ENCODE measurements at regions not wholly inside any gene's neighbourhood (a gene's known extent, or its start where the extent isn't known, plus 50 kb on each side); places are given as distances from the start of the nearest gene placed in this dataset.
"Not testable (repeated sequence)": the region's sequence is repeated elsewhere in the genome, so short reads cannot be mapped to it uniquely, and the experiment has no call there.

DNA sequence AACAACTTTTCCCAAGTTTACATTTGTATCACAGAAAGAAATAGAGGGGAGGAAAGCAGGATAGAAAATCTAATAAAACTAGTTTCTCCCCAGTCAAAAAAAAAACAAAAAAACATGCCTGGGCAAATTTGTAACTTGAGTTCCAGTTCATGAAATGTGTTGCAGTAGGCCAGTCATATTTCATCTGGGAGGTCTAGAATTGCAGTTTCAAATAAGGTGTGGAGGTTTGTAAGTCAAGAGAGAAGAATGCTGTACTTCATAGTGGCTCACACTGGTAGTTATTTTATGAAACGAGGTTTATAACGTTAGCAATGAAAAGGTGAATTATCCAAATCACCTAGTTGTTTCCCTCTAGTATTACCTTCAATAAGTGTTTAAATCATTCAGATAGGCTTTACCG, 1313.9 kb upstream of the SLC39A10 start:
- DNase-seq (ENCODE audit: low read depth in 3 of 3, low spot score in 2 of 3), result no peak

DNA sequence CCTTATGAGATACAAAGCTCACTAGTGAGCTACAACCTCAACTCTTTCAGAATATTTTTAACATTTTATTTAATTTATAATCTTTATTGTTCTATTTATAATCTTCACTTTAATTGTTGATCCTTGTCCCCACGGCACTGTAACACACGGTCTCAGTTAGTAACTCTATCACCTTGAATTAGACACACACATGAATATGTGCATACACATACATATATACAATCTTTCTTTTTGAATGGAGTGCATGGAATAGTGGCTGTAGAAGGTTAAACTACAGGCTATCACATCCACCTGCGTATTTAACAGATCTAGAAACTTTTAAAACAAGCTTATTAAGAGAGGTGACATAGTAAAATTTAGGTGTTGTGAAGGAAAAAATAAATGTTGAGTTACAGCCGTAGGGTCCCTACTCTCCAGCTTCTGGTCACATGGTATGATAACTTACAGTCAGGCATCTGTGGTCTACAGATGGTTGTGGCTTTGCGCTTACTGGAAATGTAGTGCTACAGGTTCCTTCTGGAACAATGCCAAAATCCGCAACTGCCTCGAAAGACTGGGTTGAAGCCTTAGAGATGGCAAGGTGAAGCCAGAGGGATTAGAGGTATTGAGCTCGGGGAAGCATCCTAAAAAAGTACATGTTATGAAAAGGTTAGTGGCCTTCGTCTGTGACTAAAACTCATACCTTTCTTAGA, 1324.1 kb upstream of the SLC39A10 start:
- no peak for DNase-seq (ENCODE audit: low read depth in 3 of 3, low spot score in 2 of 3)

DNA sequence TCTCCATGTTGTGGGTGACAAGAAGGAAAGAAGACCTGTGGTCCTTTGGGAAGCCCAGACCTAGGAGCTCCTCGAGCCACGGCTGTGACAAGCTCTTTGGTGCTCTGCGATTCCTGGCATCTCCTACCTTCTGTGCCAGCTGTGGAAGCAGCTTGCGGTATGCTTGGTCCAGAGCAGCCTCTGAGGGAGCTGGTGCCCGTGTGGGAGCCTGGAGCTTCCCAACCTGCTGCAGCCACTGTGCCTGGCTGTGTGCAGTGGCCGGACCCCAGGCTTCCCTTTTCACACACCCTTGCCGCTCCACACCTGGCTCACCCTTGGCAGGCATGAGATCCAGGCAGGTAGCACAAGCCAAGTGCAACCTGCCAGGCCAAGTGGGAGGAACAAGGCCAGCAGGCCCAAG, 1328.6 kb upstream of the SLC39A10 start:
- DNase-seq (ENCODE audit: low read depth in 3 of 3, low spot score in 2 of 3), result no peak

DNA sequence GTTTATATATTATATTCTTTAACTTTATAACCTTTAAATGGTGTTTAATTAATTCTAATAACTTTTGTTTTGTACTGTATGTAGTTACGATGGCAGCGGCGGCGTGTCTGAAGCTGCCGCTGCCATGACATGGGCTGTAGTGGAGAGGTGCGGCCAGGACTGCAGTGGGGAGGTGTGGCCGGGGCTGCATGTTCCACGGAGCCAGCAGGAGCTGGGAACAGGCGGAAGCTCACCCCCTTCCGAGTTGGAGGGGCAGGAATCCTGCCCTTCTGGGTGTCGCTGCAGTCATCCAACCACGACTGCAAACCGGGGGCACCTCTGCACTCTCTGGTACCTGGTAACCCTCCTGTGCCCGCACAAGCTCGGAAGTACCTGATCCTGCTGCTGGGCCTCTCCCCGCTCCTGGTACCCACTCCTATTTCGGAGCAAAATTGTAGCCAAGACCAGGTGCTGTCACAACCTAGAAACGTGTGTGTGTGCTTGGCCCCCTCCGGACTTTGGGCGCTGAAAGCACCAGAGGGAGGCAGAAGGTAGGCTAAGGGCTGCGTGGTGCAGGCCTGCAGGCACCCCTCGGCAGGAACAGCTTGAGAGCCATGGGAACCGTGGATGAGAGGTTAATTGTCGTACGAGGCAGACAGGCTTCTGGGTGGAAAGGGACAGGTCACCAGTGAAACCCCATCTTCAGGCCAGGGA, 1329.7 kb upstream of the SLC39A10 start:
- no peak for DNase-seq (ENCODE audit: low read depth in 3 of 3, low spot score in 2 of 3)

DNA sequence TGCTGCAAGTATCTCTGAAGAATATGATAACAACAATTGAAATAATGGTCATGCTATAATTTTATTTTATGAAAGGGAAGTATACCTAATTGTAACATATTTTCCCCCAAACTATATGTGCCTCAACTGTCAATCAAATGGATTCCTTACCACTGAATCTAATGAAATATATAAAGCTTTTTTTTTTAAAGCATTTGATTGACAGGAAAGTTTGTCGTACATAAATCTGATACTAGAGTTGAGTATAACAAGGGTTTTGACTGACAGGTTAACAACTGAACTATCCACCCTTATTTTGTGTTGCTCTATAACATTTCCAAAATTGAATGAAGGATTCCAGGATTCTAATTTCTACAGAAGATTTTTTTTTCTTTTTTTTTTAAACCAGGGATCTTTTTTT, 1333.3 kb upstream of the SLC39A10 start:
- DNase-seq (ENCODE audit: low read depth in 3 of 3, low spot score in 2 of 3), result no peak

DNA sequence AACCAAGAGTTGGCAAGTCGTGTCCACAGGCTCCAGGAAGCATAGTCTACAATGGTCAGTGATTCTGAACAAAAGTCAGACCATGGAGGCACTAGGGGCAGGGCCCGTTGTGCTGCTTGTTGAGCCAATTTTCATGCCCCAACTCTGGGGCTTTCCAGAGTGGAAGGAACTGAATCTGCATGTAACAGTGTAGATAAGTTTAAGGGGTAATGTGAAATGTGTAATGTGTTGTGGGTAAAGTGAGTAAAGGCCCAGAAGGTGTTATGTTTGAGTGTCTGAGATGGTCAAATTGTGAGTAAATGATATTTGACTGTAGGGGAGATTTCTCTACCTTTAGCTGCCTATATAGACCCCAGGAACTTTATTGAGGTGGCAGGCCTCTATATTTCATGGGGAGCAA, 1336.5 kb upstream of the SLC39A10 start:
- no peak for DNase-seq (ENCODE audit: low read depth in 3 of 3, low spot score in 2 of 3)

DNA sequence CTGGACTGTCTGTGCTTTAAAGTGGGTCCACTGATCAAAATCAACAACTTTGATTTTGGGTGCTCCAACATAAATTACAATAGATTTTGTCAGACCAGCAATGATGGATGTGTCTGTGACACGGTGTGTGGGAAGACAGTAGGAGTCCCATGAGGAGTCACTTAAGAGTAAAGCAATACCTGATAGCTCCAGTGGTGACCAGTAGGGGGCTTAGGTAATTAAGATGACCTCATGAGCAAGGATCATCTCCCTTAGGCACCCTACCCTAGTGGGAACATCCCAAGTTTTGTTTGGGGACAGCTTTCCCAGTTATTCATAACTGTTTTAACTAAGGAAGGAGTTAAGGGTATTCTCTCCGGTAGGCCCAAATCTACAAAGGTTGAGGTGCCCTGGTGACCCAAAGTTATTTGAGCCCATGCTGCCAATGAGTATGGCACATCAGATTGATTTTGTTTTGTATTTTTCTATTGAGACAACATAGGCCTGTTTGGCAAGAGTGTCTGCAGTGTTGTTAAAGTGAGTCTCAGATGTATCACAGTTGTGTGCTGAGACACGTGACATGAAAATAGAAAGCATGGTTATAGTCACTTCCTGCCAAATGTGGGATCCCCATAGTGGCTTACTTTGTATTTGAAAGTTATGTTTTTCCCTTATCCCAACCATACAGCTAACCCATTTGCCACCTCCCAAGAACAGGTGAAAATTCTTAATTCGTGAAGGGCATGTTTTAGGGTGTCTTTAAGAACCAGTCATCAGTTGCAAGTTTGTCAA, 1337.6 kb upstream of the SLC39A10 start:
- no peak for DNase-seq (ENCODE audit: low read depth in 3 of 3, low spot score in 2 of 3)

DNA sequence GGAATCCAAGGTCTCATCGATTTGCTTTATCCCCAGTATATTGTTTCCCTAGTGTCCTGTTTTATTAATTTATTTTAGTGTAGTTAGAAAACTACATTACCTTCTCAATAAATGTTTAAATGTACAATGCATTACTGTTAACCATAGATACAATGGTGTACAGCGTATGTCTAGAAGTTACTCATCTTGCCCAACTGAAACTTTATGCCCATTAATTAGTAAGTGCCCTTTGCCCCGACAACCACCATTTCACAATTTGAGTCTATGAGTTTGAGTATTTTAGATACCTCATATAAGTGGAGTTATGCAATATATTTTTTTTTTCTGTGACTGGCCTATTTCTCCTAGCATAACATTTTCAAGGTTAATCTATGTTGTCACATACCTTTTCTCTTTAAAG, 1343.0 kb upstream of the SLC39A10 start:
- DNase-seq (ENCODE audit: low read depth in 3 of 3, low spot score in 2 of 3), result no peak

DNA sequence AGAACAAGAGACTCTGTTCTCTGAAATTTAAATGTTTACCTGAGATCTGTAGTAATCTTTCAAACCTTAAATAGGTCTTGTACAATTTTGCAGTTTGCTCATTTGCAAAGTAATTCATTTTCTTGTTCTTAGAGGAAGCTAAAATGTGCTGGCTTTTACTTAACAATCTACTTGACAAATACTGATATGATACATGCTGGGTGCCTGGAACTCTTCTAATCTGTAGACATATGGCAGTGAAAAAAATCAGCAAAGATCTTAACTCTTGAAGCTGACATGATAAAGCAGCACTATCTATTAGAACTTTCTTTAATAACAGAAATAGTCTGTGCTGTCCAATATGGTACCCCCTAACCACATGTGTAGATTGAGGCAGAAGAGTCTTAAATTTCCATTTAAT, 1352.8 kb upstream of the SLC39A10 start:
- DNase-seq (ENCODE audit: low read depth in 3 of 3, low spot score in 2 of 3), result no peak

DNA sequence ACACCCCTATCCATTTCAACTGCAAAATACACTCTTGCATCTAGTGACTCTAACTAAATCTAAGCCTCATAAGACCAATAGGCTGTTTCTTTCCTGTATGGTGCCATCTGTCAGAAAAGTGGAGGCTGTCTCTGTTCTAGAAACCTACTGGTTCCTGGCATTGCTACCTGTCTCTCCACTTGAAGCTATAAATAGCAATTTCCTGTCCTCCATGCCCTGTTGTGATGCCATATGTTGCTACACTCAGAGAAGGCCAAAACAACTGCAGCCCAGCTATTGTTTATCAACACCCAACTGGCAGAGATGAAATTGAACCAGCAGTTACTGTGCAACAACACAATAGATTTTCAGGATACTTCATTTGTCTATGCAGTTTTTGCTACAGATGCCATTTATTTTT, 1355.1 kb upstream of the SLC39A10 start:
- DNase-seq (ENCODE audit: low read depth in 3 of 3, low spot score in 2 of 3), result no peak

DNA sequence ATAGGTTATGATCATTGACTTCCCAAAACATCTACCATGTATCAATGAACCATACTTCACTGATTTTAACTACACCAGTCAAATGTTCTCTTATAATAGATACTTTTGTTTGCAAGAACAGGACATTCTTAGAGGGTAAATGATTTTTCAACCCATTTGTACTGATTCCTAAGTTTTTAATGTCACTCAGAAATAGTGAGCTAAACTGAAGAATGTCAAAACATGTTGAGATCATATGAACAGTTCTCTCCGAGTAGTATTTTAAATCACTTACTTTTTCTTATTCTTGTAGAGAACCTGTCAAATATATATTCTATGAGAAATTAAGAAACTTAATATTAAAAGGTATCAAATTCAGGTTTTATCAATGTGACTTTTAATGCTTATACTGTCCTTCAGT, 1362.9 kb upstream of the SLC39A10 start:
- no peak for DNase-seq (ENCODE audit: low read depth in 3 of 3, low spot score in 2 of 3)

DNA sequence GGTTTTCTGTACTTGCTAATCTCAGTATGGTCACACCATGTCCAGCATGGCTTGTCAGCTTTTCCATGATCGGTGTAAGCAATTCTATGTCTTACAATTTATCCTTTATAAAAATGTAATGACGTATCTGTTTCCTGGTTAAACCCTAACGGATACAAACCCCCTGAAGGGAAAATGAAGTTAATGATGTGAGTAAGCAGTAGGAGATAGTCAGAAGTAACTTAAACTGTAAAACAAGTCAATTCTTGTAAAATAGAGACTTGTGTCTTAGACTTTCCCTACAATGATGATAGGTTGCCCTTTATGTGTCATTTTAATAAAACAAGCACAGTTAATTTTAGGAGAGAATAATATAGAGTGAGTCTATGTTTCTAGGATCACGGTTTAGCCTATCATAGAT, 1365.9 kb upstream of the SLC39A10 start:
- no peak for DNase-seq (ENCODE audit: low read depth in 3 of 3, low spot score in 2 of 3)

DNA sequence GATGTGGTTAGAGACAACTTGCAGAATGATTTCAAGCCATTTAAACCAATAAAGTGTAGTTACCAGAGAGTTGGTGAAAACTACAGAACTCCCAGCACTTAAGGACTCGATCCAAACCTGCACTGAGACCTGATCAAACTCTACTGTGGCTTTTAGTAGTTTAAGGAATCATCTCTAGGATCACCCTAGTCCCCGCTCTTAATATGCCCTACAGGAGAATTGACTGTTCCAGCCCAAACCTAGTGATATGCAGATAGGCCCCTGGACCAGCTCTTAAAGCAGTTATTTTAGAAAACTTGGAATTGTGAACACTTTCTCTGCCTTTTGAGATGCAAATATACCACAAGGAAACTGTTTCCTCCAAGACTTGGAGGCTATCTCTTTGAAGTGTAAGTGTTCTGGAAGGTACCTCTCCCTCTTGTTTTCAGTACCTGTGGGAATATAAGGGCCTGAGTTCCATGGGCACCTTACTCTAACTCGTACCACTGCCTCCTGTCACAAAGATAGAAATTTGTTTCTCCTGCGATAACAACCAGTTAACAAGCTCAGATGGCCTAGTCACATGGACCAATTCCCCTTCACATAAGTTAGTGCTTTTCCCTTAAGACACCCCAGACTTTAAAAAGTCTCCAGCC, 1367.2 kb upstream of the SLC39A10 start:
- DNase-seq (ENCODE audit: low read depth in 3 of 3, low spot score in 2 of 3), result no peak

DNA sequence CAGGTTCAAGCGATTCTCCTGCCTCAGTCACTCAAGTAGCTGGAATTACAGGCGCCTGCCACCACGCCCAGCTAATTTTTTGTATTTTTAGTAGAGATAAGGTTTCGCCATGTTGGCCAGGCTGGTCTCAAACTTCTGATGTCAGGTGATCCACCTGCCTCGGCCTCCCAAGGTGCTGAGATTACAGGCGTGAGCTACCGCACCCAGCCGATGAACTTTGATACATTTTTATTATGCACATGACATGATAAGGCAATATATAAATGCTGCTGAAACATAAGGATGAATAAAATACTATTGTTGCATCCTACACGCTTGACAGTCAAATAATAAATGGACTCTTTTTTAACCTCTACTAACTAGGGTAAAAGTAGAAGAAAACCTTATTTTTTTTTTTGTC, 1380.4 kb upstream of the SLC39A10 start:
- DNase-seq (ENCODE audit: low read depth in 3 of 3, low spot score in 2 of 3), result not testable (repeated sequence)

DNA sequence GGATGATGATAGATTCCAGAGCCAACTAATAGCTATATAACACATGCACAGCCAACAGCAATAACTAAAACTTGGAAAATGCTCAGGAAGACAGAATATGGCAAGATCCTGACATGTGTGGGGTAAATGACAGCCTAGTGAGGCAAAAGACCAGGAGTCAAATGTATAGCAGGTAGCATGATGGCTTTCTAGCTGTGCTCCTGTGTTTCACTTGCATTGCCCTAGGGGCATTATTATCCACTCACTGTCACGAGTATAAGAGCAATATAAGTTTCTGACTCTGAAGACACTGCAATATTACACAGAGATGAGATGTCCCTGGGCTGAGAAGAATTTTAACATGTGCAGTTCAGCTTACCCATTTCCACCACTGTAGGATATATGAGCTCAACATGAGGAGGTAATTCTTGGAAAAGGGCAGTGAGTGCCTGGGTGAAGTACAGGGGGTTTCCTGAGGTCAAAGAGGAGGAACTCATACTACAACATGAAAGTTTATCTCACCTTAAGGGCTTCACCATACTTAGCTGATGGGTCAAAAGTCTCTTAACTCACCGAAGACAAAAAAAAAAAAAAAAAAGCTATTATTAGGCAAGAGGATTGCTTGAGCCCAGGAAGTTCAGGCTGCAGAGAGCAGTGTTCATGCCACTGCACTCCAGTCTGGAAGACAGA, 1385.6 kb upstream of the SLC39A10 start:
- no peak for DNase-seq (ENCODE audit: low read depth in 3 of 3, low spot score in 2 of 3)

DNA sequence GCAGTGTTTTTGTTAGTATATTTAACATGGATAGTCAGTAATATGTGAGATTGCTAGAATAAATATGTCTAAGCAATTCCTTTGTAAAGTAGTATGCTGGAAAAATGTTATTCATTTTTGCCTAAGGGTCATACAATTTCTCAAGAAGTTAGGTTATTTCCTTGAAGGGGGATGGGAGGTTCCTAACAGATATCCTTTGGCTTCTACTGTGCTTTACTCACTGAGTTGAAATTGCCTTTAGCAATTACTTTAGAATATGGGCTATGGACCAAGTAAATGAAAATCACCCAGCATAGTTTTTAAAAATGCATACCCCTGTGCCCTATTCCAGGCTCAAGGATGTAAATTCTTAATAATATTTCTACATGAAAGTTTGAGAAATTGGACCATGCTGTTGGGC, 1386.4 kb upstream of the SLC39A10 start:
- no peak for DNase-seq (ENCODE audit: low read depth in 3 of 3, low spot score in 2 of 3)

DNA sequence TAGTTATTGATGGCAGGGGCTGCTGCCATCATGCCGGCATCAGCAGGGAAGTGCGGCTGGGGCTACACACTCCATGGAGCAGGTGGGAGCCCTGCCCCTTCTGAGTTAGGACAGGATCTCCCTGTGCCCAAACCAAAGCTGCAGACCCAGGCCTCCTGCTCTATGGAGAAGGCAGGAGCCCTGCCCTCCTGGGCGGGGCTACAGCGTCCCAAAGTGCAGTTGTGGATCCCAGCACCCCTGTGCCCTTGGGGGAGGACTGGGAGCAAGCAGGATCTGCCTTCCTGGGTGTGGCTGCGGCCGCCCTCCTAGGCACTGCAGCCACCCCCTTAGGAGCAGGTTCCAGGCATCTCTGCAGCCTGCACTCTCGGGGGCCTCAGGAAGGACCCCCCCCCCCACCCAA, 1392.4 kb upstream of the SLC39A10 start:
- no peak for DNase-seq (ENCODE audit: low read depth in 3 of 3, low spot score in 2 of 3)

DNA sequence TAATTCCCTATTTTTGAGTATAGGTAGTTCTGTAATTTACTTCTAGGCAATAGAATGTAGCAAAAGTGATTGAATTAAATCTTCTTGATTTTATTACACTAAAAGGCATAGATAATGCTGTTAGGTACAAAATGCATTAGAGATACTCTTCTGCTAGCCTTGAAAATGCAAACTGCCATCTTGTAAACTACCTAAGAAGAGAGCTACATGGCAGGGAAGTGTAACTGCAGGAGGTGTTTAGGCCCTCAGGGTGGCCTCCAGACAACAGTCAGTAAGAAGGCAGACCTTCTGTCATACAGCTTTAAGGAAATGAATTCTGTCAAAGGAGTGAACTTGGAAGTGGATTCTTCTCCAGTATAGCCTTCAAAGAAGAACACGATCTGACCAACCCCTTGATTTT, 1396.8 kb upstream of the SLC39A10 start:
- no peak for DNase-seq (ENCODE audit: low read depth in 3 of 3, low spot score in 2 of 3)

DNA sequence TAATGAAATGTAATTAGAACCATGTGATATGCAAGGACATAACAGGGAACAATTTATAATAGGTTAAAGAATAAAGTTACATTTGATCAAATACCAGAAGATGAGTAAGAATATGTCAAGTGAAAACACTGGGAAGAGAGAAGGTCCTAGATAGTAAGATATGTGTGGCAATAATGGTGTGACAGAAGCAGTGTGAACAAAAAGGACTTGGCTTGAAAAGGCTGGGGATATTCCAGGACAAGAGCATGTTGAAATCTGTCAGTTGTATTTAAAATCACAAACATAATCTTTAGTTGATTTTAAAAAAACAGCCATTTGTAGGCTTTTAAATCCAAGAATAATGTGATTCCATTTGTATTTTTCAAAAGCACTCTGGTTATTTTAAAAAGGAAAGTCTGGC, 1399.9 kb upstream of the SLC39A10 start:
- DNase-seq (ENCODE audit: low read depth in 3 of 3, low spot score in 2 of 3), result no peak

DNA sequence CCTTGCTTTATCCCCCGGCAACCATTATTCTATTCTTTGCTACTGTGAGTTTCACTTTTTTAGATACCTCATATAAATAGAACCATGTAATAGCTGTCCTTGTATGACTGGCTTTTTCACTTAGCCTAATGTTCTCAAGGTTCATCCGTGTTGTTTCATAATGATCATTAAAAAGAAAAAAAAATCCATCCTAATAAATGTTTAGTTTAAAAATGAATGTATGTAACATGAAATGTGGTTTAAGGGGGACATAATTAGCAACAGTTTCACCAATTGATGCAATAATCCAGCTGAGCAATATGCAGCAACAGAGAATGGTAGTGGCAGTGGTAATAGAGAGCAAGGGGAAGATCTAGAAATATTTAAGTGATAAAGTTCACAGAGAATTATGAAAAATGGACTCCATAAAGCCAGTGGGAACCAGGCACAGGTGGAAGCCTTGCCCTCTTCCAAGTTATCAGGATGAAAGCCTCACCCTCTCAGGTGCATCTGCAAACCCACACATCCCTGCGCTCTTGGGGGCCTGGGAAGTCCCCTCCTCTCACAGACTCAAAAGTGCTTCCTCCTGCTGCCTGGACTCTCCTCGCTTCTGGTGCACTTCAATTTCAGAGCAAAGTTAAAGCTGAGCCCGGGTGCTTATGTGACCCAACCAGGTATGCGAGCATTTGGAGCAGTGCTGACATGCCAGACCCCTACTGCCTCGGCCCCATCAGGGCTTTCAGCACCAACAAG, 1403.3 kb upstream of the SLC39A10 start:
- no peak for DNase-seq (ENCODE audit: low read depth in 3 of 3, low spot score in 2 of 3)
